Loucy (cell line): ENCODE measurements at regions not wholly inside any gene's neighbourhood (a gene's known extent, or its start where the extent isn't known, plus 50 kb on each side); places are given as distances from the start of the nearest gene placed in this dataset.

Experiments used
- H2AFZ ChIP-seq: fragments of 200-600 bp; sonication (generic); 2 replicates; pipeline ENCODE4 v1.6.0; 2016; ENCODE audit warnings: antibody characterized with exemption, mild to moderate bottlenecking, low read length, moderate library complexity
- H3F3A ChIP-seq: fragments of 200-600 bp; 2 replicates; pipeline ENCODE4 v1.6.0; 2016; ENCODE audit warnings: antibody characterized with exemption, low read depth, mild to moderate bottlenecking
- H3K27me3 ChIP-seq: fragments of 200-600 bp; sonication (generic); 2 replicates; pipeline ENCODE4 v1.6.1; 2014; ENCODE audit warnings: low read length, mild to moderate bottlenecking; ENCODE audit not compliant: insufficient read depth, poor library complexity, severe bottlenecking
- H3K36me3 ChIP-seq: fragments of 200-600 bp; sonication (generic); 2 replicates; pipeline ENCODE4 v1.6.1; 2016; ENCODE audit warnings: low read length; ENCODE audit not compliant: insufficient read depth
- H3K4me1 ChIP-seq: fragments of 200-600 bp; sonication (generic); 2 replicates; pipeline ENCODE4 v1.5.1; 2014; ENCODE audit warnings: low read length, mild to moderate bottlenecking; ENCODE audit not compliant: insufficient read depth, poor library complexity, severe bottlenecking
- H3K4me2 ChIP-seq: fragments of 200-600 bp; sonication (generic); 2 replicates; pipeline ENCODE4 v1.6.0; 2014; ENCODE audit warnings: antibody characterized with exemption, low read length, low read depth, mild to moderate bottlenecking; ENCODE audit not compliant: poor library complexity, severe bottlenecking
- H3K4me3 ChIP-seq: fragments of 200-600 bp; sonication (generic); 2 replicates; pipeline ENCODE4 v1.5.1; 2014; ENCODE audit warnings: low read length, mild to moderate bottlenecking, mixed read lengths; ENCODE audit not compliant: poor library complexity, severe bottlenecking
- H3K79me2 ChIP-seq: fragments of 200-600 bp; sonication (generic); 2 replicates; pipeline ENCODE4 v1.6.1; 2014; ENCODE audit warnings: low read length; ENCODE audit not compliant: insufficient read depth
- H3K9ac ChIP-seq: fragments of 200-600 bp; sonication (generic); 2 replicates; pipeline ENCODE4 v1.6.0; 2014; ENCODE audit warnings: mild to moderate bottlenecking, low read depth, low read length, moderate library complexity; ENCODE audit not compliant: poor library complexity, severe bottlenecking
- H3K9me2 ChIP-seq: fragments of 200-600 bp; sonication (generic); replicated peaks from 2 replicates; pipeline ENCODE4 v1.6.1; 2016; ENCODE audit warnings: low read depth, low read length, mixed read lengths
- H3K9me3 ChIP-seq: fragments of 200-600 bp; sonication (generic); 2 replicates; pipeline ENCODE4 v1.6.1; 2014; ENCODE audit warnings: mild to moderate bottlenecking, antibody characterized with exemption, low read length, low read depth; ENCODE audit not compliant: insufficient read depth
- H4K20me1 ChIP-seq: fragments of 200-600 bp; sonication (generic); 2 replicates; pipeline ENCODE4 v1.6.0; 2014; ENCODE audit warnings: antibody characterized with exemption, low read length, mild to moderate bottlenecking; ENCODE audit not compliant: insufficient read depth, poor library complexity, severe bottlenecking
- EZH2phosphoT487 ChIP-seq: fragments of 200-600 bp; IDR thresholded peaks from 2 replicates; pipeline ENCODE4 v1.6.1; 2018; ENCODE audit warnings: antibody characterized with exemption, mild to moderate bottlenecking, moderate library complexity, borderline replicate concordance
- TF ChIP-seq, protein P1 (sequence below): fragments of 200-600 bp; sonication (generic); conservative IDR thresholded peaks from 2 replicates; pipeline ENCODE4 v1.5.1; 2014; ENCODE audit warnings: mild to moderate bottlenecking, antibody characterized with exemption, low read length

GRCh38 chr1:168441745-168442144 lies 102.1 kb downstream of the XCL2 start:
- H3K9ac ChIP-seq, result no peak overlapping the region
- H3K4me1 ChIP-seq, result peaks cover 23% of the 10 kb centered on the region
- no peak overlapping the region for H2AFZ ChIP-seq
- H3K9me2 ChIP-seq, result no peaks in the 10 kb centered on the region
- no peak overlapping the region for H3K4me3 ChIP-seq
- H3K4me2 ChIP-seq, result no peak overlapping the region
- no peaks in the 10 kb centered on the region for H4K20me1 ChIP-seq
- no peaks in the 10 kb centered on the region for H3K27me3 ChIP-seq
- H3K9me3 ChIP-seq, result no peaks in the 10 kb centered on the region
- H3K79me2 ChIP-seq, result no peaks in the 10 kb centered on the region
- no peaks in the 10 kb centered on the region for H3K36me3 ChIP-seq
- no peak for TF ChIP-seq EZH2phosphoT487
- TF ChIP-seq, protein P1, sequence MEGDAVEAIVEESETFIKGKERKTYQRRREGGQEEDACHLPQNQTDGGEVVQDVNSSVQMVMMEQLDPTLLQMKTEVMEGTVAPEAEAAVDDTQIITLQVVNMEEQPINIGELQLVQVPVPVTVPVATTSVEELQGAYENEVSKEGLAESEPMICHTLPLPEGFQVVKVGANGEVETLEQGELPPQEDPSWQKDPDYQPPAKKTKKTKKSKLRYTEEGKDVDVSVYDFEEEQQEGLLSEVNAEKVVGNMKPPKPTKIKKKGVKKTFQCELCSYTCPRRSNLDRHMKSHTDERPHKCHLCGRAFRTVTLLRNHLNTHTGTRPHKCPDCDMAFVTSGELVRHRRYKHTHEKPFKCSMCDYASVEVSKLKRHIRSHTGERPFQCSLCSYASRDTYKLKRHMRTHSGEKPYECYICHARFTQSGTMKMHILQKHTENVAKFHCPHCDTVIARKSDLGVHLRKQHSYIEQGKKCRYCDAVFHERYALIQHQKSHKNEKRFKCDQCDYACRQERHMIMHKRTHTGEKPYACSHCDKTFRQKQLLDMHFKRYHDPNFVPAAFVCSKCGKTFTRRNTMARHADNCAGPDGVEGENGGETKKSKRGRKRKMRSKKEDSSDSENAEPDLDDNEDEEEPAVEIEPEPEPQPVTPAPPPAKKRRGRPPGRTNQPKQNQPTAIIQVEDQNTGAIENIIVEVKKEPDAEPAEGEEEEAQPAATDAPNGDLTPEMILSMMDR, result no peak
- no peaks in the 10 kb centered on the region for H3F3A ChIP-seq

GRCh38 chr1:168439456-168440375 lies 104.1 kb downstream of the XCL2 start:
- H3F3A ChIP-seq, result no peaks in the 10 kb centered on the region
- peak overlapping the region; percentile 99 for H2AFZ ChIP-seq
- H3K27me3 ChIP-seq, result no peaks in the 10 kb centered on the region
- H3K4me3 ChIP-seq, result peak overlapping the region; percentile 67
- no peaks in the 10 kb centered on the region for H3K9me3 ChIP-seq
- H3K9ac ChIP-seq, result peak overlapping the region; percentile 44
- H3K4me1 ChIP-seq, result peaks cover 21% of the 10 kb centered on the region
- H3K9me2 ChIP-seq, result no peaks in the 10 kb centered on the region
- TF ChIP-seq, protein P1, result peak; percentile 89
- TF ChIP-seq EZH2phosphoT487, result no peak
- H3K36me3 ChIP-seq, result no peaks in the 10 kb centered on the region
- H4K20me1 ChIP-seq, result no peaks in the 10 kb centered on the region
- peak overlapping the region; percentile 86 for H3K4me2 ChIP-seq
- no peaks in the 10 kb centered on the region for H3K79me2 ChIP-seq

GRCh38 chr1:168438626-168439025 lies 105.2 kb downstream of the XCL2 start:
- H3K9me2 ChIP-seq, result no peaks in the 10 kb centered on the region
- H2AFZ ChIP-seq, result no peak overlapping the region
- no peaks in the 10 kb centered on the region for H3F3A ChIP-seq

More at GRCh38 chr1:168438626-168439025, 105.2 kb downstream of the XCL2 start:
- Histone ChIP-seq H3K4me2 (no peak overlapping the region), H3K27me3 (no peaks in the 10 kb centered on the region), H3K9me3 (no peaks in the 10 kb centered on the region), H3K4me3 (no peak overlapping the region), H4K20me1 (no peaks in the 10 kb centered on the region), H3K9ac (no peak overlapping the region), H3K79me2 (no peaks in the 10 kb centered on the region), H3K36me3 (no peaks in the 10 kb centered on the region), H3K4me1 (peaks cover 13% of the 10 kb centered on the region)
- TF ChIP-seq, protein P1, result no peak
- no peak for TF ChIP-seq EZH2phosphoT487
